ENCODE measurements at regions not wholly inside any gene's neighbourhood (a gene's known extent, or its start where the extent isn't known, plus 50 kb on each side); places are given as distances from the start of the nearest gene placed in this dataset.

DNA sequence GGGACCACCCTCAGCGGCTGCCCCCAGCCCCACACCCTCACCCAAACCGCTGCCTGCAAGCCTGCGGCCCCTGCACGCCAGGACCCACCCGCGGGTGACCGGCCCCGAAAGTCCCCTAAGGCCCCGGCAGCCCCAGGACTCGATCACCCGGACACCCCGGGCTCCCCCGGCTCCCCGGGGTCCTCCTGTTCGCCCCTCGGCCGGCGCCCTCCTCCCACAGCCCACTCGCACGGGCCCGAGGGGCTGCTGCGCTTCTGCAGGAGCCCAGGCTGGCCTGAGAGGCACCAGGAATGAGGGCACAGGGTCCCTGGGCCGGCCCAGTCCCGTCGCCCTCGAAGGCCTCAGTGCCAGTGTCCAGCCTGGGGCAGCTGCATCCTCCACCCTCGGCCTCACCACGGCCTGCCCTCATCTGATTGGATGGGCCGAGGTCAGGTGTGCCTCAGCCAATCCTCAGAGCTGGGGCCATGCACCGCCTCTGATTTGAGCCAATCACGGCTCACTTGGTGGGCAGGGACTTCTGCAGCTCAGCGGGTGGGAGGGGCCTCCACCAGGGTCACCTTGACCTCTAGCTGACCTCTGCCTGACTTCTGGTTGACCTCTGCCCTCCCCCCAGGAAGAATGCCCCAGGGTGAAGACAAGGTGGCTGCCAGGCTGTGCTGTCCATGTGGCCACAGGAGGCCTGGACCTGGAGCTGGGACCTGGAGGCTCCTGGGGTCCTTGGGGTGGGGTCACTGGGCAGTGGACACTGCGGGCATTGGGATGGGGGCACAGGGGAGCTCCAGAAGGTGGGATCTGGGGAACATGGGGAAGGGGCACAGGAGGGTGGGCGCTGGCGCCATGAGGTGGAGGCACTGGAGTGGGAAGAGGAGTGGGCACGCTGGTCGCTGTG is 97.6 kb upstream of the NKX1-1 start:
- Histone ChIP-seq H3K4me1 (ENCODE audit: control insufficient read depth, insufficient read depth, low read length) (no peaks in the 10 kb centered on the region), H3K27me3 (ENCODE audit: control insufficient read depth, insufficient read depth) (no peaks in the 10 kb centered on the region), H3K4me3 (ENCODE audit: low read length) (no peak overlapping the region), H3K27ac (ENCODE audit: low read length) (no peak overlapping the region), H3K9me3 (ENCODE audit: control insufficient read depth, low read length) (no peaks in the 10 kb centered on the region)
- intact Hi-C loops (cut with DNase I) = no loop called here
- WGBS = 94% methylated on average over 37 of the region's 37 CpGs
- DNase-seq (peak in 1 of 3 donors; percentile 50), ATAC-seq (no peak)

DNA sequence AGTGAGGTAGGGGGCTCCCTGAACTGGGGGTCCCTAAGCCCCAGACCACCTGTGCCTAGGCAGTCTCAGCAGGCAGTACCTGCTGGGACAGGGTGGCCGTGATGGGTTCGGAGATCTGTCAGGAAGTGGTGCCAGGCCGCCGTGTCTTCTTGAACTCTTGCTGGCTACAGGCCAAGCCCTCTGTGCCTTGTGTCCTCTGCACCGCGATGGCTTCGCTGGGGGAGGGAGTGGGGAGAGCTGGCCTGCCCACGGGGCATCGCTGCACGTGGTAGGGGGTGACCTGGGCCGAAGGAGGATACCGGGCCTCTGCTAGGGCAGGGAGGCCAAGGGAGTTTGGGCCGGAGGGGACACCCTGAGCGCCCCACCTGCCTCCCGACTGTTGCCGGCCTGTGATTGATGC is 96.7 kb upstream of the NKX1-1 start:
- H3K27ac ChIP-seq (ENCODE audit: low read length) = no peak overlapping the region
- intact Hi-C loops (cut with DNase I) = no loop called here
- no peaks in the 10 kb centered on the region for H3K27me3 ChIP-seq (ENCODE audit: control insufficient read depth, insufficient read depth)
- no peaks in the 10 kb centered on the region for H3K9me3 ChIP-seq (ENCODE audit: control insufficient read depth, low read length)
- WGBS = 72% methylated on average over 16 of the region's 16 CpGs
- ATAC-seq (no peak), DNase-seq (no peak)
- no peak overlapping the region for H3K4me3 ChIP-seq (ENCODE audit: low read length)
- no peaks in the 10 kb centered on the region for H3K4me1 ChIP-seq (ENCODE audit: control insufficient read depth, insufficient read depth, low read length)

DNA sequence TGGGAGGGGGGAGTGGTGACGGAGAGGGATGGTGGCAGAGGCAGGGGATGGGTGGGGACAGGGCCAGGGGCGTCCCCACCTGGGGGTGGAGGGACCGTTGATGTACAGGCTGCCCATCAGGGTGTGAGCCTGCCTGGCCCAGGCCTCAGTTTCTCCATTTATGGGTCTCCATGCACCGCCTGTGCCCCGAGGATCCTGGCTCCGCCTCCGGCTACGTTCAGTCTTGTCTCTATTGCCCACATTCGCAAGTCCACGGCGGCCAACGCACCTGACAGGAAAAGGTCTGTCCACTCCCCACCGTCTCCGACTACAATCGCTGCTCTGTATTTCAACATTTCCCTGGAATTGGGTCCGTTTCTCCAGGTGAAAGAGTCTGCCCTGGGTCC is 96.3 kb upstream of the NKX1-1 start:
- no peak for DNase-seq
- no peaks in the 10 kb centered on the region for H3K4me1 ChIP-seq (ENCODE audit: control insufficient read depth, insufficient read depth, low read length)
- no peaks in the 10 kb centered on the region for H3K9me3 ChIP-seq (ENCODE audit: control insufficient read depth, low read length)
- H3K4me3 ChIP-seq (ENCODE audit: low read length) = no peak overlapping the region
- H3K27ac ChIP-seq (ENCODE audit: low read length) = no peak overlapping the region
- no peak for ATAC-seq
- 70% methylated on average over 16 of the region's 16 CpGs for WGBS
- intact Hi-C loops (cut with DNase I) = no loop called here
- H3K27me3 ChIP-seq (ENCODE audit: control insufficient read depth, insufficient read depth) = no peaks in the 10 kb centered on the region

DNA sequence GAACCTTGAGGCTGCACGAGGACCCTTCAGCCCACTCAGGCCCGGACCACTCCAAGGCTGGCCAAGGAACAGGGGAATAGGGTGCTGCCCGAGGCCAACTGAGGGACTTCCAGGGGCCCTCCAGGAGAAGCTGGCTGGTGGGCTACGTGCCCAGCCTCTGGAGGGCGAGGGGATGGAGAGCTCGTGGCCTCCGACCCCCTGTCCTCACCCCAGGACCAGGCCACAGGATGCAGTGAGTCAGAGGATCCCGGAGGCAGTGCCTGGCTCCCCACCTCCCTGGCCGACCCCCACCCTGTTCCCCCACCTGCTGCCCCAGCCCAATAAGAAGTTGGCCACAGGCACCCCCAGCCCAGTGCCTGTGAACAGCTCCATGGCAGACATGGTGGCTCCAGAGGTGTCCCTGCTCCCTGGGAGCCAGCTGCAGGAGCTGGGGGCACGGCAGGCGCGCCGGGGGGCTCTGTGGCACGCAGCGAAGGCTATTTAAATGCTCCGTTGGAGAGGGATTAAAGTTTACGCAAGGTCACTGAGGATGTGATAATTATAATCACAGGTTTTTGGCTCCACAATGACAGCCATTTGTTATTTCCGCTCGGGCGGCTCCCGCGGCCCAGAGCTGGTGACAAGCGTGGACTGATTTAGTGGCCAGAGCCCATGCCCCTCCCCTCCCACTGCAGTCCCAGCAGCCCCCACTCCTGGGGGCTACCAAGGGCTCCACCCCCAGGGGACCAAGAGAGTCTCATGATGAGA is 95.7 kb upstream of the NKX1-1 start:
- no peak overlapping the region for H3K4me3 ChIP-seq (ENCODE audit: low read length)
- H3K27me3 ChIP-seq (ENCODE audit: control insufficient read depth, insufficient read depth) = no peaks in the 10 kb centered on the region
- DNase-seq (peak in 1 of 3 donors; percentile 56), ATAC-seq (no peak)
- no peak overlapping the region for H3K27ac ChIP-seq (ENCODE audit: low read length)
- intact Hi-C loops (cut with DNase I) = no loop called here
- no peaks in the 10 kb centered on the region for H3K9me3 ChIP-seq (ENCODE audit: control insufficient read depth, low read length)
- no peaks in the 10 kb centered on the region for H3K4me1 ChIP-seq (ENCODE audit: control insufficient read depth, insufficient read depth, low read length)
- WGBS = 59% methylated on average over 23 of the region's 23 CpGs

DNA sequence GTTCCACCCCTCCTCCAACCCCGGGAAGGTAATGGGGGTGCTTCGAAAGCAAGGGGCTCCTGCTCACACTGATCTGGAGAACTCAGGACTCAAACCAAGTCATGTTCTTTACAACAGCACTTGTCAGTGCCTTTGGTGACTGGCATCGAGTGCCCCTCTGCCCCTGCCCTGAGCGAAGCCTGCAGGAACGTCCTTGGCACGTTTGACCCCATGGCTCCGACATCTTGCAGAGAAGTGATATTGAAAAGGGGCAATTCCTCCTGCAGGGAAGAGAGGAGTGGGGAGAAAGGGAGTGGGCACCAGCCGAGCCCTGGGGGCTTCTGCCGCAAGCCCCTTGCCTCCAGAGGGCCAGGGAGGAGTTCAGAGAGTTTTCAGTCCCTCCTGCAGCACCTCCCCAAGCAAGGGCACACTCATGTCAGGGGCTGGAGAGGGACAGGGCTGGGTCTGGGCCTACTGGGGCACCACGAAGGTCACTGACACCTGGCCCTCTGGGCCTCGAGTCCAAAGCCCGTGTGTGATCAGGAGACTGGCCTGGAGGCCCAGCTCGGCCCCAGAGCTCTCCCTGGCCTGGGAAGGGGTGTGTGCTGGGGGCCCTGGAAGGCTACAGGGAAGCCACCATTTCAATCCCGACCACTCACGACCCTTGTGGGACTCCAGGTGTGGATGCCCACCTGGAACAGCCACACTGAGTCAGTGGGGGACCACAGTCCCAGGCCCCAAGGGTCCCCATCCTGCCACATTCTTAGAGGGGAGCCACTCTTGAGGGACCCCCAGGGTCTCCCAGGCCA is 94.9 kb upstream of the NKX1-1 start:
- intact Hi-C loops (cut with DNase I) = no loop called here
- H3K27me3 ChIP-seq (ENCODE audit: control insufficient read depth, insufficient read depth) = no peaks in the 10 kb centered on the region
- ATAC-seq (no peak), DNase-seq (no peak)
- no peak overlapping the region for H3K4me3 ChIP-seq (ENCODE audit: low read length)
- no peaks in the 10 kb centered on the region for H3K9me3 ChIP-seq (ENCODE audit: control insufficient read depth, low read length)
- 83% methylated on average over 15 of the region's 15 CpGs for WGBS
- no peak overlapping the region for H3K27ac ChIP-seq (ENCODE audit: low read length)
- H3K4me1 ChIP-seq (ENCODE audit: control insufficient read depth, insufficient read depth, low read length) = no peaks in the 10 kb centered on the region

DNA sequence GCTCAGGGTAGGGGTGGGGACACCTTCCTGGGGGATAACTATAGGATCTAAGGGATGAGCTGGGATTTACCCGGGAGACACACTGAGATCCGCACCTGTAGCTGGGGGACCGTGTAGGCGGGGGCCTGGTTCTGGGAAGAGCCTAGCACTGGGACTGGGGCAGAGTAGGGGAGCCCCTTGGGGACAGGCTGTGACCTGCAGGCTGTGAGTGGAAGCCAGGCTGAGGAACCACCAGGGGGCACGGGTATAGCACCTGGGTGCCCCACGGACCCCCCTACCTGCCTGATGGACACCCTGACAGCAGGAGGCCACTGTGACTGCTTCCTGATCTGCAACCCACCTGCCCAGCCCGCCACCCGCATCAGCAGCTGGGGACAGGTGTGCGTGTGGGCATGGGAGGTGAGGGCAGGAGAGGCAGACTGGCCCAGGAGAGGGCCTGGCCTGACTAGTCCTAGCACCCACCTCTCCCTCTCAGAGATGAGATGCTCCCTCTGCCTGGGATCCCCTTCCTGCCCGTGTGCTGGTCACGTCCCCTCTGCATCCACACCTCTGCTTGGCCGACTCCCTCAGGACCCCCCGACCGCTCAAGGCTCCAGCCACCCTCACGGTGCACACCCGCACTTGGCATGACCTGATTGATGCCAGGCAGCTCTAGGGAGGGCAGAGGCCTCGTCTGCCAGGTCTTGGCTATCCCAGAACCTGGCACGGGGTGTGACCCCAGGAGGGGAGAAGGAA is 94.2 kb upstream of the NKX1-1 start:
- WGBS = 88% methylated on average over 18 of the region's 18 CpGs
- Histone ChIP-seq H3K4me3 (ENCODE audit: low read length) (no peak overlapping the region), H3K27ac (ENCODE audit: low read length) (no peak overlapping the region), H3K4me1 (ENCODE audit: control insufficient read depth, insufficient read depth, low read length) (no peaks in the 10 kb centered on the region), H3K9me3 (ENCODE audit: control insufficient read depth, low read length) (no peaks in the 10 kb centered on the region), H3K27me3 (ENCODE audit: control insufficient read depth, insufficient read depth) (no peaks in the 10 kb centered on the region)
- intact Hi-C loops (cut with DNase I) = no loop called here
- DNase-seq = no peak
- peak in 1 of 2 donors; percentile 26 for ATAC-seq

DNA sequence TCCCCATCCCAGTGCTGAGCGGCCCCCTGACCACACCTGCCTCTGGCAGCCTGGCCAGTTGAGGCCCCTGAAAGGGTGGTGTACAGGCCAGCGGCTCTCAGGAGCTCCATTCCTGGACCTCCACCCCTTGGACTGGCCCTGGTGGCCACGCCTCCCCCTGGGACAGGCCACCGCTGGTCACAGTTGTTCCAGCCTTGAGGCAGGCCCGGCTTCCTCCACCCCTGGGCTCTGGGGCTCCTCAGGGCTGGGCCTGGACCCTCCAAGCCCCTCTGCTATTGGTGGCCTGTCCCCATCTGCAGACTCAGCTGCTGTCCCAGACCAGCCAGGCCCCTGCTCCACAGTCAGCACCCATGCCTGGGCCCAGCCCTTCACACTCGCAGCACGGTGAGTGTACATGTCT is 93.2 kb upstream of the NKX1-1 start:
- WGBS = 86% methylated on average over 7 of the region's 7 CpGs
- intact Hi-C loops (cut with DNase I) = no loop called here
- H3K27me3 ChIP-seq (ENCODE audit: control insufficient read depth, insufficient read depth) = no peaks in the 10 kb centered on the region
- H3K9me3 ChIP-seq (ENCODE audit: control insufficient read depth, low read length) = no peaks in the 10 kb centered on the region
- no peak overlapping the region for H3K4me3 ChIP-seq (ENCODE audit: low read length)
- H3K4me1 ChIP-seq (ENCODE audit: control insufficient read depth, insufficient read depth, low read length) = no peaks in the 10 kb centered on the region
- DNase-seq = peak in 1 of 3 donors; percentile 53
- no peak overlapping the region for H3K27ac ChIP-seq (ENCODE audit: low read length)
- ATAC-seq = no peak

DNA sequence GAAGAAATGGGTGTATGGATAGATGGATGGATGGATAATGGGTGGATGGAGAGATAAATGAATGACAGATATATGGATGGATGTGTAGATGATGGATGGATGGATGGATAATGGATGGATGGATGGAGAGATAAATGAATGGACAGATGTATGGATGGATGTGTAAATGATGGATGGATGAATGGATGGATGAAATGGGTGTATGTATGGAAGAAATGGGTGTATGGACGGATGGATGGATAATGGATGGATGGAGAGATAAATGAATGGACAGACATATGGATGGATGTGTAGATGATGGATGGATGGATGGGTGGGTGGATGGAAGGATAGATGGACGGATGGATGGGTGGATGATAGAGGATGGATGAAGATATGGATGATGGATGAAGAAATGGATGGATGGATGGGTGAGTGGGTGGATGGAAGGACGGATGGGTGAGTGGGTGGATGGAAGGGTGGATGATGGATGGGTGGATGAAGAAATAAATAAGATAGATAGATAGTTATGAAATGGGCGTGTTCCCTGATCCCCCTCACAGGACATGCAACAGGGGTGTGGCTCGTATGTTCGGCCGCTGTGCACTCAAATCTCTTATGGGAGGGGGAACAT is 91.1 kb upstream of the NKX1-1 start:
- no peak overlapping the region for H3K27ac ChIP-seq (ENCODE audit: low read length)
- no peaks in the 10 kb centered on the region for H3K9me3 ChIP-seq (ENCODE audit: control insufficient read depth, low read length)
- no peaks in the 10 kb centered on the region for H3K4me1 ChIP-seq (ENCODE audit: control insufficient read depth, insufficient read depth, low read length)
- intact Hi-C loops (cut with DNase I) = no loop called here
- DNase-seq (no peak), ATAC-seq (no peak)
- H3K27me3 ChIP-seq (ENCODE audit: control insufficient read depth, insufficient read depth) = no peaks in the 10 kb centered on the region
- 65% methylated on average over 7 of the region's 7 CpGs for WGBS
- no peak overlapping the region for H3K4me3 ChIP-seq (ENCODE audit: low read length)

DNA sequence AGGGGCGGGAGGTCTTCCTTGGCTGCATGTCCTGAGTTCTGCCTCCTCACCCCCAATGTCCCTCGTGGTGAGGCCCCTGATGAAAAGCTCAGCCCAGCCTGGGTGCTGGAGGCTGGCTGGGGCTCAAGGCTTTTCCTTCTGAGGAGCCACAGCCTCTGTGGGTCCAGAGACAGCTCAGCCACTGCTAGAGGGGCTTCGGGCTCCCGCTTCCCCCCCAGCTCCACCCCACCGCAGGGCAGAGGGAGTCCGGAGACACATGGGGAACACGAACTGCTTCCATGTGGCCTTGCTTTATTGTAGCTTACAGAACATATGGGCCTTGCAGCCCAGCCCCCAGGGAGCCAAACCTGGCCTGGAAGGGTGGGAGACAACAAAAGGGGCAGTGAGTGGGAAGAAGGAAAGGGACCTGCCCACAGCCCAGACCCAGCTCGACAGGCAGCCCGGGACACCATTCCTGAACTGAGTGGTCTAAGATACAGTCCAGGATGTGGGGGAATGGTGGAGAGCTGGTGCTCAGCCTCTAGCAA is 89.9 kb upstream of the NKX1-1 start:
- Histone ChIP-seq H3K9me3 (ENCODE audit: control insufficient read depth, low read length) (no peaks in the 10 kb centered on the region), H3K27me3 (ENCODE audit: control insufficient read depth, insufficient read depth) (no peaks in the 10 kb centered on the region), H3K27ac (ENCODE audit: low read length) (no peak overlapping the region), H3K4me1 (ENCODE audit: control insufficient read depth, insufficient read depth, low read length) (no peaks in the 10 kb centered on the region), H3K4me3 (ENCODE audit: low read length) (no peak overlapping the region)
- WGBS = 76% methylated on average over 9 of the region's 9 CpGs
- DNase-seq (no peak), ATAC-seq (no peak)
- intact Hi-C loops (cut with DNase I) = no loop called here

DNA sequence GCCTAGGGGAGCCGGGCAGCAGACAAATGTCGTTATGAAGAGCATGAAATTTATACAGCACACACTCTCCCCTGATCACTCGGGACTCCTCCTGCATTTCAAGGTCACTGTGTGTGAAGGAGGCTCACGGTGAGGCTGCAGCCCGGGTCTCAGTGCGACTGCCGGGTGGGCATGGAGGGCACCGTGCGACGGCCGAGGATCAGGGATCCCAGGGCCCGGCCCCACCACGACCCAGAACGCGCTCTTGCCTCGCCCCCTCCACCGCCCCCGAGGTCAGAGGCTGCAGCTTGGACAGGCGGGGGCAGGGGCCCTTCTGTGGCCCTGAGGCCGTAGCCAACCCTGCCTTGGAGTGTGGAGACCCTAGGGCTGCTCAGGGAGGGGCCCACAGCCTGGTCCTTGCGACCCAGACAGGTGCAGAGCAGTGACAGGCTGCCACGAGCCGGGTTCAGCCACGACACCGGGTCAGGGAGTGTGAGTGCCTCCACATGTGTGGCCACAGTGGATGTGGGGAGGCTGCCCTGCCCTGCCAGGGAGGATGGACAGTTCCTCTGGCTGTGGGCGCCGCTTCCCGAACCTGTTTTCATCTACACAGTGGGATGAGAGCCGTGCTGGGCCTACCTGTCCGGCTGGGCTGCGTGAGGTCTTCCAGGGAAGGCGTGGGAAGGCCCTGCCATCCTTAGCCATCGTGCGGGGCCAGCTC is 89.3 kb upstream of the NKX1-1 start:
- WGBS = 78% methylated on average over 34 of the region's 34 CpGs
- Histone ChIP-seq H3K9me3 (ENCODE audit: control insufficient read depth, low read length) (no peaks in the 10 kb centered on the region), H3K27me3 (ENCODE audit: control insufficient read depth, insufficient read depth) (no peaks in the 10 kb centered on the region), H3K4me1 (ENCODE audit: control insufficient read depth, insufficient read depth, low read length) (no peaks in the 10 kb centered on the region), H3K27ac (ENCODE audit: low read length) (no peak overlapping the region), H3K4me3 (ENCODE audit: low read length) (no peak overlapping the region)
- ATAC-seq = no peak
- peak in 1 of 3 donors; percentile 46 for DNase-seq
- intact Hi-C loops (cut with DNase I) = no loop called here

Data from right cardiac atrium (tissue), 5 donors.